ENCODE measurements at regions not wholly inside any gene's neighbourhood (a gene's known extent, or its start where the extent isn't known, plus 50 kb on each side); places are given as distances from the start of the nearest gene placed in this dataset.

DNA sequence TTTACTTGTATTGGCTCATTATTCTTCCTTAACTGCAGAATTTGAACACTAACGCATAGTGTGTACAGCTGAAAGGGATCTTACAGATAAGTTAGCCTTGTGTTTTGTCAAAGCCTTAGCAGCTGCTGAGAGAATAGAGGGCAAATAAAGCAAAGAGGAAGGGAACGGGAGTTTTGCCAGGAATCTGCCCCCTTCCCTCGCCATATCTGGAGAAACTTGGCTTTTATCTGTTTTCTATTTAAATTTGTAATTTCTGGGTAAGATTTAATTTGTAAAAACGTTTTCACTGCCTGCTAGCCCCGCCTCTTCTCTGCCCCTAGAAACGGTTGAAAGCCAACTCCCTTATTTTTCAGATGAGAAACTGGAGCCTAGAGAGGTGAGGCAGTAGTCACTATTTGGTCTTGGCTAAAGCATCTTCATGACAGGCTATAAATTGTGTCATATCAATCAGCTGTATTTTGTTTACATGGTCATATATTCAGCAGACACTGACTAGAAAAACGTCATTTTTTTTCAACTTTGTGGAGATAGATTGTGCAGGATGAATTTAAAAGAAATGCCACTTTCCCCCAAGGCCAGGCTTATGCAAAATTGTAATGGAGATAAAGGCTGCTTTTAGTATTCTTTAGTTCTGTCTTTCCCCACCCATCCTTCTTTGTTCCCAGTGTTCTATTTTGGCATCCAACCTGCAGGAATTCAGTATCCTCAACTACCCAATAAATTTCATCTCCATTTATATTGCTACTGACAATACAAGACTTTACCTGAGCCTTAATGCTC, 319.4 kb downstream of the SH2D1A start:
- TF ChIP-seq EZH2phosphoT487 (IDR thresholded peaks at IDR 0.05; ENCODE audit: borderline replicate concordance) = no peak
- TF ChIP-seq, protein P1, sequence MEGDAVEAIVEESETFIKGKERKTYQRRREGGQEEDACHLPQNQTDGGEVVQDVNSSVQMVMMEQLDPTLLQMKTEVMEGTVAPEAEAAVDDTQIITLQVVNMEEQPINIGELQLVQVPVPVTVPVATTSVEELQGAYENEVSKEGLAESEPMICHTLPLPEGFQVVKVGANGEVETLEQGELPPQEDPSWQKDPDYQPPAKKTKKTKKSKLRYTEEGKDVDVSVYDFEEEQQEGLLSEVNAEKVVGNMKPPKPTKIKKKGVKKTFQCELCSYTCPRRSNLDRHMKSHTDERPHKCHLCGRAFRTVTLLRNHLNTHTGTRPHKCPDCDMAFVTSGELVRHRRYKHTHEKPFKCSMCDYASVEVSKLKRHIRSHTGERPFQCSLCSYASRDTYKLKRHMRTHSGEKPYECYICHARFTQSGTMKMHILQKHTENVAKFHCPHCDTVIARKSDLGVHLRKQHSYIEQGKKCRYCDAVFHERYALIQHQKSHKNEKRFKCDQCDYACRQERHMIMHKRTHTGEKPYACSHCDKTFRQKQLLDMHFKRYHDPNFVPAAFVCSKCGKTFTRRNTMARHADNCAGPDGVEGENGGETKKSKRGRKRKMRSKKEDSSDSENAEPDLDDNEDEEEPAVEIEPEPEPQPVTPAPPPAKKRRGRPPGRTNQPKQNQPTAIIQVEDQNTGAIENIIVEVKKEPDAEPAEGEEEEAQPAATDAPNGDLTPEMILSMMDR (conservative IDR thresholded peaks at IDR 0.05; ENCODE audit: low read length) = no peak
